Endodermal cell (in vitro differentiated cells): ENCODE measurements at regions not wholly inside any gene's neighbourhood (a gene's known extent, or its start where the extent isn't known, plus 50 kb on each side); places are given as distances from the start of the nearest gene placed in this dataset.

ENCODE experiments used
- DNase-seq: peaks from one replicate; pipeline ENCODE4 v3.0.0-alpha.2; 2017
- H3K27ac ChIP-seq: 2 replicates; pipeline ENCODE4 v1.5.1; 2013; ENCODE audit warnings: mild to moderate bottlenecking, low read depth, low read length, moderate library complexity
- H3K27me3 ChIP-seq: 2 replicates; pipeline ENCODE4 v1.6.1; 2013; ENCODE audit warnings: mild to moderate bottlenecking, low read length, moderate library complexity; ENCODE audit not compliant: insufficient read depth, control insufficient read depth, poor library complexity, severe bottlenecking
- H3K36me3 ChIP-seq: 2 replicates; pipeline ENCODE4 v1.7.0; 2013; ENCODE audit warnings: mild to moderate bottlenecking, low read length, moderate library complexity; ENCODE audit not compliant: control insufficient read depth, insufficient read depth
- H3K4me1 ChIP-seq: one replicate; pipeline ENCODE4 v1.7.0; 2013; ENCODE audit warnings: low read length; ENCODE audit not compliant: control insufficient read depth, insufficient read depth
- H3K4me3 ChIP-seq: 2 replicates; pipeline ENCODE4 v1.5.1; 2013; ENCODE audit warnings: mild to moderate bottlenecking, low read length, moderate library complexity
- H3K9ac ChIP-seq: 2 replicates; pipeline ENCODE4 v1.6.1; 2013; ENCODE audit warnings: mild to moderate bottlenecking, low read length, moderate library complexity; ENCODE audit not compliant: poor library complexity, severe bottlenecking; ENCODE audit errors: extremely low read depth
- H3K9me3 ChIP-seq: 2 replicates; pipeline ENCODE4 v1.6.1; 2013; ENCODE audit warnings: mild to moderate bottlenecking, low read length, moderate library complexity; ENCODE audit not compliant: control insufficient read depth
- H3K27ac Mint-ChIP-seq: 2 replicates; pipeline ENCODE4 v1.8.0; 2020; ENCODE audit warnings: mixed read lengths
- H3K27me3 Mint-ChIP-seq: 2 replicates; pipeline ENCODE4 v1.8.0; 2021; ENCODE audit warnings: mild to moderate bottlenecking, mixed read lengths; ENCODE audit not compliant: insufficient read depth
- H3K36me3 Mint-ChIP-seq: 2 replicates; pipeline ENCODE4 v1.8.0; 2020; ENCODE audit warnings: low read depth, mixed read lengths
- H3K4me1 Mint-ChIP-seq: 2 replicates; pipeline ENCODE4 v1.8.0; 2020; ENCODE audit warnings: mixed read lengths
- H3K4me3 Mint-ChIP-seq: 2 replicates; pipeline ENCODE4 v1.8.0; 2020; ENCODE audit warnings: mild to moderate bottlenecking, moderate library complexity, mixed read lengths
- H3K9me3 Mint-ChIP-seq: 2 replicates; pipeline ENCODE4 v1.8.0; 2020; ENCODE audit warnings: mild to moderate bottlenecking, mixed read lengths
- WGBS, 2 experiments: methylation state at CpG; one replicate each; pipeline versions ENCODE4 v1.1.5 to v1.1.7; 2013; ENCODE audit warnings: missing lambda C conversion rate in 2 of 2, mixed read lengths in 1 of 2; ENCODE audit not compliant: insufficient coverage in 1 of 2, insufficient read length in 1 of 2; 5-methylcytosine and 5-hydroxymethylcytosine counted together
- TF ChIP-seq, protein P1 (sequence below): fragments of 200-600 bp; sonication (generic); conservative IDR thresholded peaks from 2 replicates; pipeline ENCODE4 v1.5.0; 2021; ENCODE audit warnings: antibody characterized with exemption, mild to moderate bottlenecking

- no peaks in the 10 kb centered on the region for H3K36me3 ChIP-seq
- WGBS, 2 experiments = 90 to 94% methylated on average over 2 to 4 of the region's 5 CpGs
- Mint-ChIP-seq H3K36me3 (no peaks in the 10 kb centered on the region), H3K4me3 (no peak overlapping the region), H3K27ac (no peak overlapping the region), H3K27me3 (no peaks in the 10 kb centered on the region), H3K9me3 (no peaks in the 10 kb centered on the region), H3K4me1 (no peaks in the 10 kb centered on the region)
- H3K27me3 ChIP-seq = no peaks in the 10 kb centered on the region
- no peaks in the 10 kb centered on the region for H3K9me3 ChIP-seq
- no peak overlapping the region for H3K27ac ChIP-seq
- no peaks in the 10 kb centered on the region for H3K4me1 ChIP-seq
- no peak overlapping the region for H3K4me3 ChIP-seq
- DNase-seq = no peak
- TF ChIP-seq, protein P1, sequence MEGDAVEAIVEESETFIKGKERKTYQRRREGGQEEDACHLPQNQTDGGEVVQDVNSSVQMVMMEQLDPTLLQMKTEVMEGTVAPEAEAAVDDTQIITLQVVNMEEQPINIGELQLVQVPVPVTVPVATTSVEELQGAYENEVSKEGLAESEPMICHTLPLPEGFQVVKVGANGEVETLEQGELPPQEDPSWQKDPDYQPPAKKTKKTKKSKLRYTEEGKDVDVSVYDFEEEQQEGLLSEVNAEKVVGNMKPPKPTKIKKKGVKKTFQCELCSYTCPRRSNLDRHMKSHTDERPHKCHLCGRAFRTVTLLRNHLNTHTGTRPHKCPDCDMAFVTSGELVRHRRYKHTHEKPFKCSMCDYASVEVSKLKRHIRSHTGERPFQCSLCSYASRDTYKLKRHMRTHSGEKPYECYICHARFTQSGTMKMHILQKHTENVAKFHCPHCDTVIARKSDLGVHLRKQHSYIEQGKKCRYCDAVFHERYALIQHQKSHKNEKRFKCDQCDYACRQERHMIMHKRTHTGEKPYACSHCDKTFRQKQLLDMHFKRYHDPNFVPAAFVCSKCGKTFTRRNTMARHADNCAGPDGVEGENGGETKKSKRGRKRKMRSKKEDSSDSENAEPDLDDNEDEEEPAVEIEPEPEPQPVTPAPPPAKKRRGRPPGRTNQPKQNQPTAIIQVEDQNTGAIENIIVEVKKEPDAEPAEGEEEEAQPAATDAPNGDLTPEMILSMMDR = no peak
- no peak overlapping the region for H3K9ac ChIP-seq
Observed at GRCh38 chr10:125341611-125342010, 181.2 kb upstream of the CTBP2 start.

- Histone ChIP-seq H3K4me1 (no peaks in the 10 kb centered on the region), H3K4me3 (no peak overlapping the region), H3K27ac (no peak overlapping the region), H3K9me3 (no peaks in the 10 kb centered on the region), H3K9ac (no peak overlapping the region), H3K36me3 (no peaks in the 10 kb centered on the region), H3K27me3 (no peaks in the 10 kb centered on the region)
- TF ChIP-seq, protein P1 = no peak
- no peak for DNase-seq
- Mint-ChIP-seq H3K36me3 (no peaks in the 10 kb centered on the region), H3K27me3 (peaks cover 2% of the 10 kb centered on the region), H3K9me3 (no peaks in the 10 kb centered on the region), H3K4me1 (no peaks in the 10 kb centered on the region), H3K4me3 (no peak overlapping the region), H3K27ac (no peak overlapping the region)
- 89 to 100% methylated on average over 1 to 4 of the region's 4 CpGs for WGBS, 2 experiments
Observed at GRCh38 chr10:125340903-125341302, 180.5 kb upstream of the CTBP2 start.

- Mint-ChIP-seq H3K27me3 (peaks cover 10% of the 10 kb centered on the region), H3K27ac (no peak overlapping the region), H3K9me3 (no peaks in the 10 kb centered on the region), H3K36me3 (no peaks in the 10 kb centered on the region), H3K4me1 (no peaks in the 10 kb centered on the region), H3K4me3 (no peak overlapping the region)
- WGBS, 2 experiments = 75 to 77% methylated on average over 4 to 5 of the region's 5 CpGs
- Histone ChIP-seq H3K9me3 (no peaks in the 10 kb centered on the region), H3K36me3 (no peaks in the 10 kb centered on the region), H3K27me3 (no peaks in the 10 kb centered on the region), H3K4me1 (no peaks in the 10 kb centered on the region), H3K27ac (no peak overlapping the region), H3K9ac (no peak overlapping the region), H3K4me3 (no peak overlapping the region)
- TF ChIP-seq, protein P1 = peak; percentile 64
- DNase-seq = peak; percentile 72
Observed at GRCh38 chr10:125337510-125337909, 177.1 kb upstream of the CTBP2 start.
